GM13977 (cell line): ENCODE measurements at regions not wholly inside any gene's neighbourhood (a gene's known extent, or its start where the extent isn't known, plus 50 kb on each side); places are given as distances from the start of the nearest gene placed in this dataset.

ENCODE experiments used
- DNase-seq: peaks from one replicate; pipeline ENCODE4 v3.0.0; 2012; ENCODE audit warnings: low spot score
- in situ Hi-C: fragments of 300-500 bp; cut with MboI; formaldehyde crosslinking; loops from one replicate; pipeline ENCODE4 v1.12.0; 2022; ENCODE audit warnings: low sequenced_read_pairs, low pct_unique_long_range_greater_than_20kb, mixed read lengths, inconsistent platforms; ENCODE audit not compliant: unreplicated experiment
- TF ChIP-seq, protein P1 (sequence below): IDR thresholded peaks from 2 replicates; pipeline ENCODE4 v1.5.1; 2012; ENCODE audit warnings: mild to moderate bottlenecking, control low read depth; ENCODE audit not compliant: insufficient read depth; ENCODE audit errors: extremely low read depth, missing control alignments

DNA sequence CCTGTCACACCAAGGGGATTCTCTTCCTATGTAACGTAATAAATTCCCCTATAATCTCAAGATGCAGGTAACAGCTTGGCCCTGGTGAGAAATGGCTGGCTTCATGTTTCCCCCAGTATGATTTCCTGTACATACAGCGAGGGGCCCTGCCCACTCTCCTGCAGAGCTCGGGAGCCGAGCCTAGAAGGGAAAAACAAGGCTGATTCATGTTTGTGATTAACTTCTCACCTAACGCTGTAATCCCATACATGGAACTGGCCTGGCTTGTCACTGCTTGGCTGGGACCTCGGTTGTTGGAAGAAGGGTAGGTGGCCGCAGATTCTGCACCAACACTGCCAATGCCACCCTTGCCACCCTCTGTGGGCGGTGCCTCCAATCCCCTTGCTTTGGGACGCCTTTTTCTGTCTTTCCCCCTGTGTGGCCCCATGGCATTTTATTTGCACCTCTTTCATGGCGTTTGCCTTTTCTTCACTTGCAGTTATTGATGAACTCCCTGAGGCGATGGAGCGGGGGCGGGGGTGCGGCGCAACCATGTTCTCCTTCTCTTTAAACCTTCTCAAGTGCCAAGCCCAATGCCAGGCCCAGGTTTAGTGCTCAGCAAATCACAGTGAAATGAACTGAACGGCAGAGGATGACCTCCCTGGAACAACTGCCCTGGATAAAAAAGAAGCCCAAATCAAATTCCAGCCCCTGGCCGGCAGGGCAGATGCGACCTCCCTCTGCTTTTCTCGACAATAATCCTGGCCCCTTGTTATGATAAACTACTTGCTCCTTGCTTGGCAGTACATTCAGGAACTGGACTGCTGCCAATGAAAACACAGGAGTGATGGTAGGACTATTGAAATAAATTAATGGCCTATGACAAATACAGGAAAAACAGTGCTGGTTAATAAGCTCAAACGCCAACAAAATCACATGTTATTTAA, 108.1 kb downstream of the TMEM174 start:
- in situ Hi-C loops = no loop called here
- TF ChIP-seq, protein P1, sequence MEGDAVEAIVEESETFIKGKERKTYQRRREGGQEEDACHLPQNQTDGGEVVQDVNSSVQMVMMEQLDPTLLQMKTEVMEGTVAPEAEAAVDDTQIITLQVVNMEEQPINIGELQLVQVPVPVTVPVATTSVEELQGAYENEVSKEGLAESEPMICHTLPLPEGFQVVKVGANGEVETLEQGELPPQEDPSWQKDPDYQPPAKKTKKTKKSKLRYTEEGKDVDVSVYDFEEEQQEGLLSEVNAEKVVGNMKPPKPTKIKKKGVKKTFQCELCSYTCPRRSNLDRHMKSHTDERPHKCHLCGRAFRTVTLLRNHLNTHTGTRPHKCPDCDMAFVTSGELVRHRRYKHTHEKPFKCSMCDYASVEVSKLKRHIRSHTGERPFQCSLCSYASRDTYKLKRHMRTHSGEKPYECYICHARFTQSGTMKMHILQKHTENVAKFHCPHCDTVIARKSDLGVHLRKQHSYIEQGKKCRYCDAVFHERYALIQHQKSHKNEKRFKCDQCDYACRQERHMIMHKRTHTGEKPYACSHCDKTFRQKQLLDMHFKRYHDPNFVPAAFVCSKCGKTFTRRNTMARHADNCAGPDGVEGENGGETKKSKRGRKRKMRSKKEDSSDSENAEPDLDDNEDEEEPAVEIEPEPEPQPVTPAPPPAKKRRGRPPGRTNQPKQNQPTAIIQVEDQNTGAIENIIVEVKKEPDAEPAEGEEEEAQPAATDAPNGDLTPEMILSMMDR = no peak
- DNase-seq = no peak

DNA sequence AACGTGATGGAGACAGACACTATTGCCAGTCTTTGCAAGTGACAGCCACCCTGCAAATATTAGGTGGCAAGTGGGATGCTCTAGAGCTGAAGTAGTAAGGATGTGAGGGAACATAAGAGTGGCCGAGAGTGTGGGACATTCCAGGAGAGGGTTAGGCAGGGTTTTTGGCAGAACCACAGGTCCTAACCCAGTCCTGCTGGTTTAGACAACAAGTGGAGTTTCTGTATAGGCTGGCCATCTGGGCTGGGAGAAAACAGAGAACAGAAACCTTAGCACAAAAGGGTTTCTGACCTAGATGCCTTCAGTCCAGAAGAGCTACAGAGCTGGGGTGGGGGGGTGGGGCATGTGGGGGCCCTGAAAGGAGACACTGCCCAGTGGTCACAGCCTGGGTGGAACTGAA, 107.4 kb downstream of the TMEM174 start:
- TF ChIP-seq, protein P1 = no peak
- DNase-seq = no peak
- in situ Hi-C loops = no loop called here

DNA sequence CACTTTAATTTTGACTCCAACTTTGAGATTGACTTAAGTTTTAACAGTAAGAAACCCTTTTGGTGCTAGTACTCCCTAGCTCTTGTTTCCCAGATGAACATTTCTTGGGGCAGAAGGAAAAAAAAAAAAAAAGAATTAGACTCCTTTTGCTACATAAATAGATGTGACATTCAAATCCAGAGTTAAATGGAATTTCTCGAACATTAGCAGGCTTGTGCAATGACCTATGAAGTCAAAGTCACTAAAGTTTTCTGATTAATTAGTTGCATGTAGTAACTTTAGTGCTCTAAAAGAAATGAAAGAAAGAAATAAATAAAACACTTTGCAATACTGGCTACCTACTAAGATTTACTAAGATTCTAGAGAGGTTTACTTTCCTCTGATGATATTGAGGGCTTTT, 106.8 kb downstream of the TMEM174 start:
- in situ Hi-C loops = no loop called here
- TF ChIP-seq, protein P1 = no peak
- no peak for DNase-seq

DNA sequence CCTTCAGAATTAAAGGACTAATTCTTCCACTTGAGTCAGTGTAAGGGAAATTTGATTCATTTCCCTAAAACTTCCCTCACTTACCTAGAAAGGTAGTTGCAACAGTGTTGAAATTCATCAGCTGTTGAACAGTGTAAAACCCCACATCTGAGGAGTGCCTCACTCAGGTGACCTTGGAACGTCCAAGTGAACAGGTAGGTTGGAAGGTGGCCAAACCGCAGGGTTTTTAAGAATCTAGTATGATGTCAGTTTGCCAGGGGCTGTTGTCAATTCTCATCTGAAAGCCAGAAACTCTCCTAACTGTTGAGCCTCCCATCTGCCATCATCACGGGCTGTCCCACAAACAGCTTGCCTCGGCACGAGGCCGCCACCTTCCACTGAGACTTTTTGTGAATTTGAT, 105.7 kb downstream of the TMEM174 start:
- TF ChIP-seq, protein P1 = no peak
- in situ Hi-C loops = no loop called here
- DNase-seq = no peak

DNA sequence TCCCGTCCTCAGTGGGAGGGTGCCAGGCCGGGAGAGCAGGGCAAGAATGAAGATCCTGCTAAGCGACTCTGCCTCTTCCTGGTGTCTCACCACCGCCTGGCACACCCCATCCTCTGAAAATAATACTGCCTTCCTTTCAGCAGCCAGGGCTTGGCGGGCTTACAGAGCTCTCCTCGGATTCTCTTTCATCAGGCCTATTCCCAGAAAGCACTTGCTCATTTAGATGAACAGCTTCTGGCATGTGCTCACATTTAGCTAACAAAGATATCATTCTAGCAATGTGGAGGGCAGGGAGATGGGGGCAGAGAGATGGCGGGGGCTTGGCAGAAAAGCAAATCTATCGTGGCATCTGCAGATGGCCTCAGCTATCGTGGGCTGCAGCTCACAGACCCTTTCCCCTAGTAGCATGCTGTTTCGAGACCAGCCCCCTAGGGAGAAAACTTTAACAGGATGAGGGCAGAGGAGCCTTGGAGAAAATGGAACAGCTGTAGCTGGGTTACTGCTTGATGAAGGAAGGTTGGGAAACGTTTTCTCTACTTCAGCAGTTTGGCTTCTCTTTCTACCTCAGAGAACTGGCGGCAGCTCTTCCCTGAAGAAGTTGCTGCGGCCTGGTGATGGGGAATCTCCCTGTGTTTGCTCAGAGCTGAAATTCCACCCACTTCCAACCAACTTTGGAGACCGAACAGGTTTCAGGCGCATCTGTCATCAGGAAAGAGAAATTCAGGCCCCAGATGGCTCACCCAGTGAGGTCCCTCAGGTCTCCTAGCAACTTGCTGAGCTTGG, 102.1 kb downstream of the TMEM174 start:
- in situ Hi-C loops = no loop called here

DNA sequence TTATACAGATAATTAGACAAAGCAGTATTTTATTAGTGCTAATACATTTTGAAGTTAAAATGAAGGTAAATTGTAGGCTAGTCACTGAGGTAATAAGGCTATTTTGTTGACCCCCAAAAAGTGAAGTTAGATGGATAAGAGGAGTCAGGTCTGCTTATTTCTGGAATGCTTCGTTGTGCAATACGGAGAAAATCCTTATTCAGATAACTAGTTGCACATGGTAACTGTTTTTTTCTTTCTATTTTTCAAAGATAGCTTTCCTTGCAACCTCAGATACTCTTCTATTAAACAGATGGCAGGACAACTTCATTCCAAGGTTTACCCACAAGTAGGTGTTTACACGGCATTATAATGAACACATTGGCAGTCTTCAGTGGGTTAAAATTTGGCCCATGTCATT, 101.1 kb downstream of the TMEM174 start:
- no peak for DNase-seq
- TF ChIP-seq, protein P1 = no peak
- in situ Hi-C loops = no loop called here

More for the DNA sequence above, 102.1 kb downstream of the TMEM174 start:
- TF ChIP-seq, protein P1 = no peak
- DNase-seq = no peak
